ENCODE measurements at regions not wholly inside any gene's neighbourhood (a gene's known extent, or its start where the extent isn't known, plus 50 kb on each side); places are given as distances from the start of the nearest gene placed in this dataset.

DNA sequence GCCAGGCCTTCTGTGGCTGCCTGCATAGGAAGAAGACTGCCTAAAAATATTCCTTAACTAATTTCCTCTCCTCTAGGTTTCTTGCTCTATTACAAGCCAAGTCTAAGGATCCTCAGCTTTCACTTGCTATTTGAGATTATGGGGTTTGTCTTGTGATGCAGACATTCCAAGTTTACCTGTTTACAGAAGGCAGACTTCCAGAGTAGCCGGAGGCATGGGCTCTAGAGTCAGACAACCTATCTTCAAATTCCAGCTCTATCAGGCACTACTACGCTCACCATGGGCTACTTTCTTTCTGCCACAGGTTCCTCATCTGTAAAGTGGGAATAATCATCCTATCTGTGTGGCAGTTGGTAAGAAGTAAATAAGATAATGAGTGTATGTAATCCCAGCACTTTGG lies 95.6 kb upstream of the BCL6 start:
- H4K91ac ChIP-seq (ENCODE audit: insufficient read depth, low read depth, low read length), result no peak overlapping the region
- H2AK9ac ChIP-seq (replicated peaks; ENCODE audit: low read depth, low read length, poor library complexity), result no peak overlapping the region
- H4K5ac ChIP-seq (ENCODE audit: low read depth, low read length), result no peak overlapping the region
- no peak overlapping the region for H3K4me2 ChIP-seq (ENCODE audit: low read depth, low read length)
- H3K9me1 ChIP-seq (ENCODE audit: insufficient read depth, low read length), result peaks cover 5% of the 10 kb centered on the region; the same call in 1 of the 2 replicates
- H2BK15ac ChIP-seq (ENCODE audit: low read depth, low read length), result no peak overlapping the region
- no peak overlapping the region for H2AK5ac ChIP-seq (ENCODE audit: low read depth, low read length)
- H2BK20ac ChIP-seq (ENCODE audit: low read depth, low read length), result no peak overlapping the region
- H3K18ac ChIP-seq (ENCODE audit: low read depth, low read length), result no peak overlapping the region
- no peak overlapping the region for H4K8ac ChIP-seq (ENCODE audit: low read depth in 2 of 2, low read length in 2 of 2)
- no peaks in the 10 kb centered on the region for H3K9me3 ChIP-seq (ENCODE audit: control insufficient read depth, insufficient read depth, low read length)
- H2BK5ac ChIP-seq (ENCODE audit: low read depth, low read length, poor library complexity, severe bottlenecking), result no peak overlapping the region
- H4K20me1 ChIP-seq (ENCODE audit: insufficient read depth, low read length), result no peaks in the 10 kb centered on the region
- WGBS, 2 experiments (ENCODE audit: extremely low coverage in 2 of 2, insufficient read length in 1 of 2), result no CpG with 5 or more reads among the region's 2 CpGs
- CTCF ChIA-PET, result no interaction called here
- H3K79me1 ChIP-seq (ENCODE audit: low read depth in 1 of 2, low read length in 2 of 2), result no peaks in the 10 kb centered on the region
- DNase-seq (no peak), ATAC-seq (ENCODE audit: low read depth) (no peak)
- H2BK120ac ChIP-seq (ENCODE audit: low read depth, low read length), result no peak overlapping the region
- no peak overlapping the region for H2AFZ ChIP-seq (replicated peaks; ENCODE audit: low read length, poor library complexity)
- no peak overlapping the region for H3K23ac ChIP-seq (ENCODE audit: low read depth, low read length)
- intact Hi-C loops (cut with micrococcal nuclease) (no loop called here), in situ Hi-C loops (cut with MboI; ENCODE audit: low sequenced_read_pairs) (no loop called here), dilution Hi-C loops (cut with HindIII; ENCODE audit: low sequenced_read_pairs, unreplicated experiment) (no loop called here)
- no peak overlapping the region for H3K4me3 ChIP-seq (ENCODE audit: insufficient read depth, low read depth, low read length)
- H3K14ac ChIP-seq (replicated peaks; ENCODE audit: low read depth, low read length), result no peak overlapping the region
- H3K27ac ChIP-seq (ENCODE audit: insufficient read depth, low read length), result no peak overlapping the region
- POLR2A ChIA-PET (ENCODE audit: unreplicated experiment), result no interaction called here
- no peaks in the 10 kb centered on the region for H3K4me1 ChIP-seq (ENCODE audit: control insufficient read depth, insufficient read depth, low read length)
- TF ChIP-seq CHD1 (IDR thresholded peaks at IDR 0.05; ENCODE audit: low read depth, low read length) (no peak), SMC3 (IDR thresholded peaks at IDR 0.05; ENCODE audit: low read depth, low read length) (no peak), MXI1 (IDR thresholded peaks at IDR 0.05; ENCODE audit: borderline replicate concordance, low read depth, low read length) (no peak), CTCF (conservative IDR thresholded peaks at IDR 0.05; ENCODE audit: low read depth, low read length) (no peak), CEBPB (IDR thresholded peaks at IDR 0.05; ENCODE audit: low read depth, low read length) (no peak), RCOR1 (IDR thresholded peaks at IDR 0.05; ENCODE audit: insufficient replicate concordance, low read length) (no peak), RAD21 (IDR thresholded peaks at IDR 0.05; ENCODE audit: low read length) (no peak), NFE2L2 (IDR thresholded peaks at IDR 0.05; ENCODE audit: low read depth, low read length) (no peak), BHLHE40 (IDR thresholded peaks at IDR 0.05; ENCODE audit: low read depth, low read length) (no peak), POLR2A (IDR thresholded peaks at IDR 0.05; ENCODE audit: low read depth, low read length) (no peak)
- H3K27me3 ChIP-seq (ENCODE audit: control insufficient read depth, insufficient read depth, low read length), result peaks cover 7% of the 10 kb centered on the region
- no peak overlapping the region for H3K4ac ChIP-seq (ENCODE audit: low read depth, low read length)
- no peak overlapping the region for H3K56ac ChIP-seq (ENCODE audit: extremely low read depth, insufficient read depth, low read length)
- H3K36me3 ChIP-seq (ENCODE audit: control insufficient read depth, insufficient read depth, low read length), result no peaks in the 10 kb centered on the region
- no TSS peak for BruUV-seq (replicated peaks)
- no peak overlapping the region for H3K9ac ChIP-seq (ENCODE audit: low read depth, low read length)

Data from IMR-90 (cell line).